Choroid plexus epithelial cell (primary cell): ENCODE measurements at regions not wholly inside any gene's neighbourhood (a gene's known extent, or its start where the extent isn't known, plus 50 kb on each side); places are given as distances from the start of the nearest gene placed in this dataset.

Source experiments
- DNase-seq: peaks from one replicate; pipeline ENCODE4 v3.0.0-alpha.2; 2010; ENCODE audit warnings: low read depth
- H3K4me3 ChIP-seq: 2 replicates; pipeline ENCODE4 v1.5.1; 2011; ENCODE audit warnings: low read depth, mild to moderate bottlenecking, control low read depth, low read length, moderate library complexity
- TF ChIP-seq, protein P1 (sequence below): conservative IDR thresholded peaks from 2 replicates; pipeline ENCODE4 v1.5.1; 2011; ENCODE audit warnings: low read depth, mild to moderate bottlenecking, control low read depth, inconsistent platforms, low read length, moderate library complexity

DNA sequence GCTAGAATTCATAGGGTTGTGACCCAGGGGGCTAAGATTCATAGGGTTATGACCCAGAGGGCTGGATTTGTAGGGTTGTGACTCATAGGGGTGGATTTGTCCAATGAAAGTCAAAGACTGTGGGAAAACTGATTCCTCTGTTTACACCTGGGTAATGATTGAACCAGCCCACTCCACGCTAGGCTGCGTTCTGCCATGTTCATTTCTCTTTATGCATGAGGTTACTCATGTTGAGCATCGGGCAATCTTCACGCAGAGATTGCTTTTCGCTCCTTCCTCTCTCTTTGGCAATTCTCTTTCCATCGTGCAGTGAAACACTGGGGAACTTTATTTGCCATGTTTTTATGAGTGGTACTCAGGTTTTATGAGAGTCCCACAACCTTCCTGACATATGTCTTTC is 127.8 kb downstream of the CRLF2 start:
- H3K4me3 ChIP-seq = no peak overlapping the region
- no peak for DNase-seq
- TF ChIP-seq, protein P1, sequence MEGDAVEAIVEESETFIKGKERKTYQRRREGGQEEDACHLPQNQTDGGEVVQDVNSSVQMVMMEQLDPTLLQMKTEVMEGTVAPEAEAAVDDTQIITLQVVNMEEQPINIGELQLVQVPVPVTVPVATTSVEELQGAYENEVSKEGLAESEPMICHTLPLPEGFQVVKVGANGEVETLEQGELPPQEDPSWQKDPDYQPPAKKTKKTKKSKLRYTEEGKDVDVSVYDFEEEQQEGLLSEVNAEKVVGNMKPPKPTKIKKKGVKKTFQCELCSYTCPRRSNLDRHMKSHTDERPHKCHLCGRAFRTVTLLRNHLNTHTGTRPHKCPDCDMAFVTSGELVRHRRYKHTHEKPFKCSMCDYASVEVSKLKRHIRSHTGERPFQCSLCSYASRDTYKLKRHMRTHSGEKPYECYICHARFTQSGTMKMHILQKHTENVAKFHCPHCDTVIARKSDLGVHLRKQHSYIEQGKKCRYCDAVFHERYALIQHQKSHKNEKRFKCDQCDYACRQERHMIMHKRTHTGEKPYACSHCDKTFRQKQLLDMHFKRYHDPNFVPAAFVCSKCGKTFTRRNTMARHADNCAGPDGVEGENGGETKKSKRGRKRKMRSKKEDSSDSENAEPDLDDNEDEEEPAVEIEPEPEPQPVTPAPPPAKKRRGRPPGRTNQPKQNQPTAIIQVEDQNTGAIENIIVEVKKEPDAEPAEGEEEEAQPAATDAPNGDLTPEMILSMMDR = no peak

DNA sequence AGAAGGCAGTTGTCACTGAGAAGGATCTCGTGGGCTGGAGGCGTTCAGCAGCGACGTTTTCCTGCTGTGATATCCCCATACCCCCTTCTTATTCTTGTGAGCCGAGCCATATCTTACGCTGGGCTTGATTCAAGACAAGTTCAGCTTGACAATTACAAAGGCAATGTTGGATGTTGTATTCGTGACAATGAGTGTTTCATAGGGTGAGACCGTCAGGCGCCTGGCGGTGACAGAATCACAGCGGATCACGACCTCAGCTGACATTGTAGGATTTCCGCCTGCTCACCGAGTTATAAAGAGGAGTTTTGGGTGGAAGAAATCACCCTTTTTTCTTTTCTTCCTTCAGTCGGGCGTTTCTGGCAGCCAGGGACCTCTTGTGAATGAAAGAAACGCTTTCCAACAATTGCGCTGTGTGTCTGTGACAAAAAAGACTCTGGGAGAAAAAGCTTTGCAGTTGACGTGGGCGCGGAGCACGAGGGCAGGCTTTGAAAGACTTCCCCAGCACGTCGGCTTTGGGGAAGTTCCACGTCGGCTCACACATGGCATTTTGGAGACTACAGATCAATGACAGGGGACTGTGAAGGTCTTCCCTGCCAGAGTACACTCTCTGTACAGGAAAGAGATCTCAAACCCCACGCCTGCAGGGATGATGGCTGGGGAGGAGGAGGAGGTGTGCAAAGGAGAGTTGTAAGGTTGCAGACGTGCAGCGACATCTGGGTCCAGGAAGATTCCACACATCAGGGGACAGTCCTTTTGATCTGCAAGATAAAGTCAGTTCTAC is 135.4 kb downstream of the CRLF2 start:
- no peak overlapping the region for H3K4me3 ChIP-seq
- no peak for DNase-seq
- TF ChIP-seq, protein P1 = no peak

DNA sequence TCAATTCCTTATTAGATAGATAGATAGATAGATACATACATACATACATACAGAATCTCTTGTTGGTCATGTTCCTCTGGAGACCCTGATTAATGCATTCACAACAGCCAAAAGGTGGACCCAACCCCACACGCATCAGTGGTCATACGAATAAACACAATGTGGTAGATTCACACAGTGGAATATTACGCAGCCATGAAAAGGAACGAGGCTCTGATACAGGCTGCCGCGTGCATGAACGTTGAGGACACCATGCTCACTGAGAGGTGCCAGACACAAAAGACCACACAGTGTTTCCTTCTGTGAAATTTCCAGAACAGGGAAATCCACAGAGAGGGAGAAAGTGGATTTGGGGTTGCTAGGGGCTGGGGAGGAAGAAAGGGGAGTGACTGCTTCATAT is 136.7 kb downstream of the CRLF2 start:
- TF ChIP-seq, protein P1 = no peak
- DNase-seq = no peak

DNA sequence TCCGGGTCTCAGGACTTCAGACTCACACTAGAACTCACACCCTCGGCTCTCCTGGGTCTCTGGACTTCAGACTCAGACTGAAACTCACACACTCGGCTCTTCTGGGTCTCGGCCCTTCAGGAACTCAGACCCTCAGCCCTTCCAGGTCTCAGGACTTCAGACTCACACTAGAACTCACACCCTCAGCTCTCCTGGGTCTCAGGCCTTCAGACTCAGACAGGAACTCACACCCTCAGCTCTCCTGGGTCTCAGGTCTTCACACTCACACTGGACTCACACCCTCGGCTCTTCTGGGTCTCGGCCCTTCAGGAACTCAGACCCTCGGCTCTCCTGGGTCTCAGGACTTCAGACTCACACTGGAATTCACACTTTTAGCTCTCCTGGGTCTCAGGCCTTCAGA is 137.3 kb downstream of the CRLF2 start:
- no peak for DNase-seq
- H3K4me3 ChIP-seq = no peak overlapping the region
- TF ChIP-seq, protein P1 = no peak

More for the DNA sequence above, 136.7 kb downstream of the CRLF2 start:
- no peak overlapping the region for H3K4me3 ChIP-seq

DNA sequence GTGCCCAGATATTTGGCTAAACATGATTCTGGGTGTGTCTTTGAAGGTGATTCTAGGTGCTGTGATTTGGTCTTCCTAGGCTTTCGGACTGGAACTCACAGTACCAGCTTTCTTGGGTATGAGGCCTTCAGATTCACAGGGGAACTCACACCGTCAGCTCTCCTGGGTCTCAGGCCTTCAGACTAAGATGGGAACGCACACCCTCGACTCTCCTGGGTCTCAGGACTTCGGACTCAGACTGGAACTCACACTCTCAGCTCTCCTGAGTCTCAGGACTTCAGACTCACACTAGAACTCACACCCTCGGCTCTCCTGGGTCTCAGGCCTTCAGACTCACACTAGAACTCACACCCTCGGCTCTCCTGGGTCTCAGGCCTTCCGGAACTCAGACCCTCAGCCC is 137.7 kb downstream of the CRLF2 start:
- H3K4me3 ChIP-seq = no peak overlapping the region
- TF ChIP-seq, protein P1 = no peak
- no peak for DNase-seq

DNA sequence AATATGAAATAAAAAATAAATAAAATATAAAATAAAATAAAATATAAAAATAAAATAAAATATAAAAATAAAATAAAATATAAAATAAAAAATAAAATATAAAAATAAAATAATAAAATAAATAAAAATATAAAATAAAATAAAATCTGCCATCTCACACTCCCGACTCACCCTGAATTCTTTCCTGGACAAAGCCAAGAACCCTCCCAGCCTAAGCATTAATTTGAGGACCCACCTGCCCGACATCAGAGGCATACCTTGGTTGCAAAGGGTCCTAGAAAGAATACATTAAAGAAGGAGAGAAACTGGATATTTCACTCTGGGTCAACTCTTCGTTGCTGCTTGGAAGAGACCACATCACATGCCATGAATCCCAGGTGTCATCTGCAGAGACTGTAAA is 138.3 kb downstream of the CRLF2 start:
- DNase-seq = no peak
- no peak overlapping the region for H3K4me3 ChIP-seq
- TF ChIP-seq, protein P1 = no peak
